BLaER1 (cell line): ENCODE measurements at regions not wholly inside any gene's neighbourhood (a gene's known extent, or its start where the extent isn't known, plus 50 kb on each side); places are given as distances from the start of the nearest gene placed in this dataset.

Experiments used
- H3K27ac ChIP-seq: shearing (Covaris generic); formaldehyde crosslinking; 2 replicates; pipeline ENCODE4 v1.8.1; 2022
- H3K27me3 ChIP-seq: shearing (Covaris generic); formaldehyde crosslinking; 2 replicates; pipeline ENCODE4 v1.8.1; 2022
- H3K36me3 ChIP-seq: shearing (Covaris generic); formaldehyde crosslinking; 2 replicates; pipeline ENCODE4 v1.8.1; 2022
- H3K4me1 ChIP-seq: shearing (Covaris generic); formaldehyde crosslinking; 2 replicates; pipeline ENCODE4 v1.8.1; 2022
- H3K4me2 ChIP-seq: shearing (Covaris generic); formaldehyde crosslinking; 2 replicates; pipeline ENCODE4 v1.8.1; 2022
- H3K4me3 ChIP-seq: shearing (Covaris generic); formaldehyde crosslinking; 2 replicates; pipeline ENCODE4 v1.8.1; 2022
- H3K9ac ChIP-seq: shearing (Covaris generic); formaldehyde crosslinking; 2 replicates; pipeline ENCODE4 v1.8.1; 2022
- H3K9me3 ChIP-seq: shearing (Covaris generic); formaldehyde crosslinking; 2 replicates; pipeline ENCODE4 v1.8.1; 2022
- H4K20me1 ChIP-seq: shearing (Covaris generic); formaldehyde crosslinking; 2 replicates; pipeline ENCODE4 v1.8.1; 2022
- Cebpa-rat ChIP-seq: shearing (Covaris generic); IDR thresholded peaks from 2 replicates; pipeline ENCODE4 v1.8.1; 2022

DNA sequence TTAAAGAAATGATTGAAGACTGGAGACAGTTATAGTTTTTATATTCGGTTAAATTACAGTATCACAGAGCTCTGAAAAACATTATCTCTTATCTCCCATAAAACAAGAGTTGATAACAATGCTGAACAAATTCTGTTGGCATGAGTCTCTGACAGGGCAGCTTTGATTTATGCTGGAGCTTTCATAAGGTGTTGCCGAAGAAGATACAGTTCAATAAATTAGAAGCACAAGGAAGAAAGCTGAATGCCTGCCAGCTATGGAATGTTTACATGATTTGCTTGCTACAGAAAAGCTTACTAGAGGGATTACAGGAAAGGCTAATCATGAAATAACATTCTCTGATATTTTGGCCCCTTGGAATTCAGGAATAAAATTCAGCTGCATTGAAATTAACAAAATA, 431.9 kb upstream of the GJE1 start:
- Histone ChIP-seq H3K9ac (no peak overlapping the region), H3K27ac (no peak overlapping the region), H3K9me3 (no peaks in the 10 kb centered on the region), H3K27me3 (no peaks in the 10 kb centered on the region), H4K20me1 (no peaks in the 10 kb centered on the region), H3K36me3 (no peaks in the 10 kb centered on the region), H3K4me1 (no peaks in the 10 kb centered on the region), H3K4me3 (no peak overlapping the region), H3K4me2 (no peak overlapping the region)
- TF ChIP-seq Cebpa-rat = no peak

DNA sequence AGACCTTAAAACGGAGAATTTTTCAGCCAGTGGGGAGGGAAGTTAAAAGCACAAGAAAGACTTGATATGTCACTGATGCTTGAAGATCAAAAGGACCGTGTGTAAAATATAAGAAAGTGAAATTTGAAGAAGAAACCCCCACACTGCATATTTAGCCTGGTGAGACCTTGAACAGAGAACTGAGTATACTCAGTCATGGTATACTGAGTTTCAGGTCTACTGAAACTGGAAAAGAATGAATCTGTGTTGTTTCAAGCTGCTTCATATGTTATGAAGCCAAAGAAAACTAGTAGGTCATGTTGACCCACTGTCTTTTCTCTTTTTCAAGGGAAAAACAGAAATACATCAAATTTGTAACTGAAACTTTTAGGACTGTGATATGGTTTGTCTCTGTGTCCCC, 443.8 kb upstream of the GJE1 start:
- Histone ChIP-seq H3K27ac (no peak overlapping the region), H3K4me3 (no peak overlapping the region), H3K9ac (no peak overlapping the region), H3K4me1 (no peaks in the 10 kb centered on the region), H3K36me3 (no peaks in the 10 kb centered on the region), H3K4me2 (no peak overlapping the region), H4K20me1 (no peaks in the 10 kb centered on the region), H3K27me3 (no peaks in the 10 kb centered on the region), H3K9me3 (no peaks in the 10 kb centered on the region)
- TF ChIP-seq Cebpa-rat = no peak

DNA sequence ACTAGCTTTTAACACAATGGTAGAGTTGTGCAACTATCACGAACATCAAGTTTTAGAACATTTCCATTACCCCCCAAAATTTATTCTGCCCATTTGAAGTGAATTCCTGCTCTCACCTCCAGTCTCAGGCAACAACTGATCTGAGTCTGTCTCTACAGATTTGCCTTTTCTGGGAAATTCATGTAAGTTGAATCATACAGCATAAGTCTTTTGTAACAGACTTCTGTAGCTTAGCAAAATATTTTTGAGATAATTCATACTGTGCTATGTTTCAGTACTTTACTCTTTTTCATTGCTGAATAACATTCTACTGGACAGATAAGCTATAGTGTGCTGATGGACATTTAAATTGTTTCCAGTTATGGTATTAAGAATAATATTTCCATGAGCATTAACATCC, 447.3 kb upstream of the GJE1 start:
- H3K9me3 ChIP-seq = no peaks in the 10 kb centered on the region
- no peak for TF ChIP-seq Cebpa-rat
- no peaks in the 10 kb centered on the region for H4K20me1 ChIP-seq

DNA sequence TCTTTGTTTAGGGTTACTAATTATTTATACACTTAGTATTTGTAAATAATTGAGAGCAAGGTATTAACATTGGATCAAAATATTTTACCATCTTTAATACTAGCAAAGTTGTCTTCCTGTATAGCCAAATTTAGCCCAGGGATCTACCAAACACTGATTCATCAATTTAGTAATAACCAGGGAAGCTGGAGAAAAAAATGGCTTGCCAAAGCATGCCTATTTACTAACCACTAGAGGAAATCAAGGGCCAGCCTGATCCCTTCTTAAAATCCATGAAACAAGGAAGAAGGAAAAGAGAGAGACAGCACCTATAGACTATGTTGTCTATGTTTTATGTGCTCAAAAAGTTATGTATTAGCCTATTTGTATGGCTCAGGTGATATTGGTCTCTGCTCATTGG, 450.3 kb upstream of the GJE1 start:
- Histone ChIP-seq H3K27ac (no peak overlapping the region), H3K9ac (no peak overlapping the region), H3K36me3 (no peaks in the 10 kb centered on the region), H4K20me1 (no peaks in the 10 kb centered on the region), H3K4me1 (no peaks in the 10 kb centered on the region), H3K4me3 (no peak overlapping the region), H3K27me3 (no peaks in the 10 kb centered on the region), H3K9me3 (no peaks in the 10 kb centered on the region), H3K4me2 (no peak overlapping the region)
- no peak for TF ChIP-seq Cebpa-rat

More for the DNA sequence above, 447.3 kb upstream of the GJE1 start:
- Histone ChIP-seq H3K4me3 (no peak overlapping the region), H3K4me1 (no peaks in the 10 kb centered on the region), H3K9ac (no peak overlapping the region), H3K27me3 (no peaks in the 10 kb centered on the region), H3K4me2 (no peak overlapping the region), H3K36me3 (no peaks in the 10 kb centered on the region), H3K27ac (no peak overlapping the region)

DNA sequence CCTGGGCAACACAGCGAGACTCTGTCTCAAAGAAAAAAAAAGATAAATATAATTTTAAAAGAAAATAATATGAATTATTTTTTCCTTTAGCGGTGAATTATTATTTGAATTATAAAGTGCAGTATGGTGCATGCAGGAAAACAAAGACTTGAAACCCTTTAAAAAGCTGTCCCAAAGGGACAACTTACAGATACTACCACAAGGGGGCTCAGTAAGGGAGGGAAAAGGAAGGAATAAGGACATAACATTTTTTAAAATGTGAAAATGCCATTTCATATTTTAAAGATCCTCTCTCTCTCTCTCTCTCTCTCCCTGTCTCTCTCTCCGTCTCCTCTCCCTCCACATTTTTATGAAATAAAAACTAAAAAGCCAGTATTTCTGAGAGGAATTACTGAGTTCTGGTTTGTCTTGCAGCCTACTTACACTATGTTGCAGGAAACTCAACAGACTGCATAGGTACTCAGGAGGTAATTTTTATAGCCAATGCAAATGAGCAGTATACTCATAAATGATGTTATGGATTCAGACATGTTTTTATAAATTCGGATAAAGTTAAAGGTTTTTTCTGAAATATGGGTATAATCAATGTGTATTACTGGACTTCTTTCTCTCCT, 455.0 kb upstream of the GJE1 start:
- Histone ChIP-seq H4K20me1 (no peaks in the 10 kb centered on the region), H3K9ac (no peak overlapping the region), H3K4me1 (no peaks in the 10 kb centered on the region), H3K4me2 (no peak overlapping the region), H3K27me3 (no peaks in the 10 kb centered on the region), H3K9me3 (no peaks in the 10 kb centered on the region), H3K36me3 (no peaks in the 10 kb centered on the region), H3K27ac (no peak overlapping the region), H3K4me3 (no peak overlapping the region)
- no peak for TF ChIP-seq Cebpa-rat

DNA sequence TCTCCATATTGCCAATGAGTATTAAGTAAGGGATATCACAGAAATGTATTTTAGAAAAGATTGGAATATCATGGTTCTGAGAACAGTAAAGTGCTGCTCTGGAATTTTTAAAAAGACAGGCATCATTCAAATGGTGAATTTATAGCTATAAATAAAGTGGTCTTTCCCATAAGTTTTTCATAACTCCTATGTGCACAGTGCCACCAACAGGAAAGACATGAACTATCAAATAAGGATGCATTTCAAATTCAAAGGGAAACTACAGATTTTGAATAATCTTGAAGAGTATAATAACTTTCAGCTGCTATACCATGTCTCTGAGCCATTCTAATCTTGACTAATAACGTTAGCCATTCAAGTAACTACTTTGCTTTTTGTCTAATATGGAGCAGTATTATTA, 456.8 kb upstream of the GJE1 start:
- no peak overlapping the region for H3K27ac ChIP-seq
- no peak for TF ChIP-seq Cebpa-rat
- no peaks in the 10 kb centered on the region for H3K9me3 ChIP-seq

DNA sequence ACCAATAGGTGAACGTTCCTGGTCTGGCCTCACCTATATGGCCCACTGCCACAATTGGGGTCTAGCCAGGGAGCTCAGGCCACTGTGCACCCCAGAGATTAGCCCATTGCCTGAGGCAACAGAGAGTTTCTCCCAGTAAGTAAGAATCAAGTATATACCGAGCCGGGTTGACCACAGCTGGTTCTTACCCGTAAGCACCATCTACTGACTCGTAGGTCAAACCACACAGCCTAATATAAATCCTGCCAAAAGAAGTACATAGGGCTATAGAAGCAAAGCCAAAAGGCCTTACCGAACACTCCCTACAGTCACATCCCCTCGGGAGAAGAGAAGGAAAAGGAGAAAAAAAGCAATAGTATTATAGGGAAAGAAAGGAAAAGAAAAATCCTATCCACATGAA, 463.6 kb upstream of the GJE1 start:
- Histone ChIP-seq H3K36me3 (no peaks in the 10 kb centered on the region), H3K4me1 (no peaks in the 10 kb centered on the region), H4K20me1 (no peaks in the 10 kb centered on the region), H3K27me3 (no peaks in the 10 kb centered on the region), H3K9ac (no peak overlapping the region), H3K9me3 (no peaks in the 10 kb centered on the region), H3K4me3 (no peak overlapping the region), H3K4me2 (no peak overlapping the region), H3K27ac (no peak overlapping the region)
- TF ChIP-seq Cebpa-rat = no peak

More for the DNA sequence above, 456.8 kb upstream of the GJE1 start:
- Histone ChIP-seq H3K4me1 (no peaks in the 10 kb centered on the region), H3K36me3 (no peaks in the 10 kb centered on the region), H3K9ac (no peak overlapping the region), H3K4me2 (no peak overlapping the region), H3K27me3 (no peaks in the 10 kb centered on the region), H4K20me1 (no peaks in the 10 kb centered on the region), H3K4me3 (no peak overlapping the region)

DNA sequence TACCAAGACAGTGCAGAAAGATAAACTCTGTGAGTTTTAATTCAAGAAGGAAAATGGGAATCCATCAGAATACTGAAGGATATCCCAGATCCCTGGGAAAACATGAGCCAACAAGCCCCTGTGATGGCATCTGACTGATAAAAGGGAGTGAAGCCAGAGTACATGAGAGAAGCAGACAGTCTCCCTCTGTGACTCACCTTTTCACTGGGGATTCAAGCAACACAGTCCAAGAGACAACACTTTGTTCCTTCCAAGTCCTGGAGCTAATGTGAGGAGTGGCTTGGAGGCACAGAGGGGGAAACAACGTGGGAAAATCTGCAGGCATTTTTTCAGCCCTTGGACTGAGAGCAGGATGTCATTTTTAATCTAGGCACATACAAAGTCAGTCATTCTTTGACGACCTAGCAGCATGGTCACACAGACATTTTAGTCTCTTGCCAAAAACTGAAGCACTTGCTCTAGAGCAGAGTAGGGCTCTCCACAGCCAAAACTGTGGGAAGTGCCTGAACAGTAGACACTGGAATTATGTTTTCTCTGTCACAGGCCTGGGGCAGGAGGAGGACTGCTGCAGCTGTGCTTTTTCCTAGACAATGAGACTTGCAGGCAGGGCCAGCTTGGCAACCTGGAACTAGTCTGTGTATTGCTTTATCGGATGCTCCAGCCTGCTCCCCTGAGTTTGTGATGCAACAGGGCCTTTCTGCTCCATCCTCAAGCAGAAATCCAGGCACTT, 465.0 kb upstream of the GJE1 start:
- Histone ChIP-seq H3K4me3 (no peak overlapping the region), H3K27me3 (no peaks in the 10 kb centered on the region), H3K9ac (no peak overlapping the region), H3K4me2 (no peak overlapping the region), H3K4me1 (no peaks in the 10 kb centered on the region), H3K27ac (no peak overlapping the region), H4K20me1 (no peaks in the 10 kb centered on the region), H3K9me3 (no peaks in the 10 kb centered on the region), H3K36me3 (no peaks in the 10 kb centered on the region)
- no peak for TF ChIP-seq Cebpa-rat

DNA sequence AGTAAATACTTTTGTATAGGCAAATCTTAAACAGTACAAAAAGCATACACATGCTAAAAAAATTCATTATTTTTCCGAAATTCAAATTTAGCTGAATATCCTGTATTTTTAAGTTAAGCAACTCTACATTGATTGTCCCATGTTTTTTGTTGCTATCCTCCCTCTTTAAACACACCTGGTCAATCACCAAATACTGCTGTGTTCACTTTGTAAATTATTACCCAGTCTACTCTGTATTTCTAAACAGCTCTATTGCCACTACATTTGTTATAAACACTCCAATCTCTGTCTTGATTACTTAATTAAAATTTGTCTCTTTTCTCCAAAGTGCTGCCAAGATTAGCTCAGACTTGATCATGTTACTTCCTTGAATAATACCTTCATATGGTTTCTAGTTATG, 466.5 kb upstream of the GJE1 start:
- Histone ChIP-seq H3K9me3 (no peaks in the 10 kb centered on the region), H3K27ac (no peak overlapping the region), H3K9ac (no peak overlapping the region), H3K27me3 (no peaks in the 10 kb centered on the region), H3K4me3 (no peak overlapping the region), H4K20me1 (no peaks in the 10 kb centered on the region), H3K4me1 (no peaks in the 10 kb centered on the region), H3K36me3 (no peaks in the 10 kb centered on the region), H3K4me2 (no peak overlapping the region)
- no peak for TF ChIP-seq Cebpa-rat

DNA sequence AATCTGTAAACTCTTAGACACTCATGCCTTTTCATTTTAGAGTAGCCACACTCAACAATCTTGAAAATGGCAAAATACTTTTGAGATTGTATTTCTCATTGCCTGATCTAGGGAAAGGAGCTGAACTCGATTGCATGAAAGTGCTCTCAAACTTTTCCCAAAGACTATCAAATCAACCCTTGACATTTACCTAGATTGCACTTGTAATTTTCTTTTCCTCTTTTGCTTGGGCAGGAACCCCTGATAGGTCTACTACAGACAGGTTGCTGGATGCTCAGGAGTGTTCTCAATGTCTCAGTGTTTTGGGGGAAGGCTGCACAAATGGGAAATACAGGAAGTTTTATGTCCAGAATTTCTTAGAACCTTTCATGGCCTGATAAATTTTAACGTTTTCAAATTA, 468.0 kb upstream of the GJE1 start:
- Histone ChIP-seq H3K4me1 (no peaks in the 10 kb centered on the region), H3K4me3 (no peak overlapping the region), H3K9me3 (no peaks in the 10 kb centered on the region), H4K20me1 (no peaks in the 10 kb centered on the region), H3K27ac (no peak overlapping the region), H3K4me2 (no peak overlapping the region), H3K36me3 (no peaks in the 10 kb centered on the region), H3K9ac (no peak overlapping the region), H3K27me3 (no peaks in the 10 kb centered on the region)
- TF ChIP-seq Cebpa-rat = no peak

DNA sequence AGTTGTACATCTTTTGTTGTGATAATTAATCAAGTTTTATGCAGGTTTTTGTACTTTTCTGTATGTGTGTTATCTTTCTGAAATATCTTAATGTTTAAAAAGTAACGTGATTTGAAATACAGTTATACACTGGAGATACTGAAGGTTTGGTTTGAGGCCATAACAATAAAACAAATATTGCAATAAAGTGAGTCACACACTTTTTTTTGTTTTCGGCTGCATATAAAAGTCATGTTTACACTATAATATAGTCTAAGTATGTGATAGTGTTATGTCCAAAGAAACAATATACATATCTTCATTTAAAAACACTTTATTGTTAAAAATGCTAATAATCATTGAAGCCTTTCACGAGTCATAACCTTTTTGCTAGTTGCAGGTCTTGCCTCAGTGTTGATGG, 473.1 kb upstream of the GJE1 start:
- no peaks in the 10 kb centered on the region for H3K4me1 ChIP-seq
- H3K9me3 ChIP-seq = no peaks in the 10 kb centered on the region
- no peak overlapping the region for H3K27ac ChIP-seq
- H3K9ac ChIP-seq = no peak overlapping the region
- no peak for TF ChIP-seq Cebpa-rat
- no peaks in the 10 kb centered on the region for H3K36me3 ChIP-seq
- no peaks in the 10 kb centered on the region for H4K20me1 ChIP-seq
- H3K27me3 ChIP-seq = no peaks in the 10 kb centered on the region
- H3K4me3 ChIP-seq = no peak overlapping the region
- no peak overlapping the region for H3K4me2 ChIP-seq
